HL-60 (cell line): ENCODE measurements at regions not wholly inside any gene's neighbourhood (a gene's known extent, or its start where the extent isn't known, plus 50 kb on each side); places are given as distances from the start of the nearest gene placed in this dataset.
"Not testable (repeated sequence)": the region's sequence is repeated elsewhere in the genome, so short reads cannot be mapped to it uniquely, and the experiment has no call there.

Experiments
- DNase-seq, 2 experiments: peaks; one replicate each; pipeline ENCODE4 v3.0.0-alpha.2; 2010 to 2020; ENCODE audit warnings: low read depth in 1 of 2, low spot score in 1 of 2
- H3K27ac ChIP-seq: fragments of 250-450 bp; sonication (Bioruptor Pico); replicated peaks from 2 replicates; pipeline ENCODE4 v1.5.1; 2020; ENCODE audit warnings: mild to moderate bottlenecking, moderate library complexity
- H3K27me3 ChIP-seq: fragments of 250-450 bp; sonication (Bioruptor Pico); 2 replicates; pipeline ENCODE4 v1.5.1; 2021; ENCODE audit warnings: mild to moderate bottlenecking, moderate library complexity; ENCODE audit not compliant: insufficient read depth, poor library complexity, severe bottlenecking
- H3K4me3 ChIP-seq: replicated peaks from 2 replicates; pipeline ENCODE4 v1.5.1; 2011; ENCODE audit warnings: mild to moderate bottlenecking, control low read depth, low read length; ENCODE audit not compliant: insufficient read depth
- GABPA ChIP-seq: IDR thresholded peaks from 2 replicates; pipeline ENCODE4 v1.6.1; 2012; ENCODE audit warnings: low read depth
- POLR2AphosphoS5 ChIP-seq: IDR thresholded peaks from 2 replicates; pipeline ENCODE4 v1.6.1; 2012; ENCODE audit warnings: low read depth
- SPI1 ChIP-seq: IDR thresholded peaks from 2 replicates; pipeline ENCODE4 v1.6.1; 2012; ENCODE audit warnings: low read depth, mild to moderate bottlenecking, borderline replicate concordance
- TF ChIP-seq, protein P1 (sequence below): IDR thresholded peaks from 2 replicates; pipeline ENCODE4 v1.6.1; 2012; ENCODE audit warnings: low read depth; ENCODE audit not compliant: insufficient replicate concordance
- TF ChIP-seq, protein P2 (sequence below): IDR thresholded peaks from one replicate; pipeline ENCODE4 v1.5.1; 2011; ENCODE audit warnings: low read length, control low read depth, inconsistent platforms; ENCODE audit not compliant: insufficient read depth

DNA sequence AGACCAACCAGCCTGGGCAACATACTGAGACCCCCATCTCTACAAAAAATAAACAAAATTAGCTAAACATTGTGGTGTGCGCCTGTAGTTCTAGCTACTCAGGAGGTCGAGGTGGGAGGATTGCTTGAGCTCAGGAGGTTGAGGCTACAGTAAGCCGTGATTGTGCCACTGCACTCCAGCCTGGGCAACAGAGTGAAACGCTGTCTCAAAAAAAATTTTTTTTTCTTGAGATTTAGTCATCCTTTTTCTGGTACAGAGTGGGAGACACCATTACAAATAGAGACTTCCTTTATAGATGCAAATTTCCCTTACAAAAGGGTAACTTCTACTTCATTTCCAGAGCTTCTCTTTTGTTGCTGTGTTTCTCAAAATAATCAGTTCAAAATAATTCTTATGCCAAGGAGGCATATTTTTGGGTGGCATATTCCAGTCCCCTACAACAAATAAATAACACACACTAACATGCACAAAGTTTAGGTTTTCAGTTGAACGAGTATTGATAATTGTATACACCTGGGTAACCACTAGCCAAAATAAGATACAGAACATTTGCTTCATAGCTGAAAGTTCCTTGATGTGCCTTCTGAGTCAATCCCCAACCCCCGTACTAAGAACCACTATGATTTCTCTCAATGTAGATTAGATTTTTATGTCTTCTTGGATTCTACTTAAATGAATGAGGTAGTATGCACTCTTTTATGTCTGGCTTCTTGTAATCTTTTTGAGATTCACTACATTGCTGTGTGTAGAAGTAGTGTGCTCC is 248.9 kb upstream of the PROK2 start:
- Histone ChIP-seq H3K4me3 (no peak overlapping the region), H3K27me3 (no peaks in the 10 kb centered on the region), H3K27ac (no peak overlapping the region)
- DNase-seq = no peak
- TF ChIP-seq, protein P1, sequence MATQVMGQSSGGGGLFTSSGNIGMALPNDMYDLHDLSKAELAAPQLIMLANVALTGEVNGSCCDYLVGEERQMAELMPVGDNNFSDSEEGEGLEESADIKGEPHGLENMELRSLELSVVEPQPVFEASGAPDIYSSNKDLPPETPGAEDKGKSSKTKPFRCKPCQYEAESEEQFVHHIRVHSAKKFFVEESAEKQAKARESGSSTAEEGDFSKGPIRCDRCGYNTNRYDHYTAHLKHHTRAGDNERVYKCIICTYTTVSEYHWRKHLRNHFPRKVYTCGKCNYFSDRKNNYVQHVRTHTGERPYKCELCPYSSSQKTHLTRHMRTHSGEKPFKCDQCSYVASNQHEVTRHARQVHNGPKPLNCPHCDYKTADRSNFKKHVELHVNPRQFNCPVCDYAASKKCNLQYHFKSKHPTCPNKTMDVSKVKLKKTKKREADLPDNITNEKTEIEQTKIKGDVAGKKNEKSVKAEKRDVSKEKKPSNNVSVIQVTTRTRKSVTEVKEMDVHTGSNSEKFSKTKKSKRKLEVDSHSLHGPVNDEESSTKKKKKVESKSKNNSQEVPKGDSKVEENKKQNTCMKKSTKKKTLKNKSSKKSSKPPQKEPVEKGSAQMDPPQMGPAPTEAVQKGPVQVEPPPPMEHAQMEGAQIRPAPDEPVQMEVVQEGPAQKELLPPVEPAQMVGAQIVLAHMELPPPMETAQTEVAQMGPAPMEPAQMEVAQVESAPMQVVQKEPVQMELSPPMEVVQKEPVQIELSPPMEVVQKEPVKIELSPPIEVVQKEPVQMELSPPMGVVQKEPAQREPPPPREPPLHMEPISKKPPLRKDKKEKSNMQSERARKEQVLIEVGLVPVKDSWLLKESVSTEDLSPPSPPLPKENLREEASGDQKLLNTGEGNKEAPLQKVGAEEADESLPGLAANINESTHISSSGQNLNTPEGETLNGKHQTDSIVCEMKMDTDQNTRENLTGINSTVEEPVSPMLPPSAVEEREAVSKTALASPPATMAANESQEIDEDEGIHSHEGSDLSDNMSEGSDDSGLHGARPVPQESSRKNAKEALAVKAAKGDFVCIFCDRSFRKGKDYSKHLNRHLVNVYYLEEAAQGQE = no peak
- TF ChIP-seq SPI1 (no peak), POLR2AphosphoS5 (no peak), GABPA (no peak)
- TF ChIP-seq, protein P2, sequence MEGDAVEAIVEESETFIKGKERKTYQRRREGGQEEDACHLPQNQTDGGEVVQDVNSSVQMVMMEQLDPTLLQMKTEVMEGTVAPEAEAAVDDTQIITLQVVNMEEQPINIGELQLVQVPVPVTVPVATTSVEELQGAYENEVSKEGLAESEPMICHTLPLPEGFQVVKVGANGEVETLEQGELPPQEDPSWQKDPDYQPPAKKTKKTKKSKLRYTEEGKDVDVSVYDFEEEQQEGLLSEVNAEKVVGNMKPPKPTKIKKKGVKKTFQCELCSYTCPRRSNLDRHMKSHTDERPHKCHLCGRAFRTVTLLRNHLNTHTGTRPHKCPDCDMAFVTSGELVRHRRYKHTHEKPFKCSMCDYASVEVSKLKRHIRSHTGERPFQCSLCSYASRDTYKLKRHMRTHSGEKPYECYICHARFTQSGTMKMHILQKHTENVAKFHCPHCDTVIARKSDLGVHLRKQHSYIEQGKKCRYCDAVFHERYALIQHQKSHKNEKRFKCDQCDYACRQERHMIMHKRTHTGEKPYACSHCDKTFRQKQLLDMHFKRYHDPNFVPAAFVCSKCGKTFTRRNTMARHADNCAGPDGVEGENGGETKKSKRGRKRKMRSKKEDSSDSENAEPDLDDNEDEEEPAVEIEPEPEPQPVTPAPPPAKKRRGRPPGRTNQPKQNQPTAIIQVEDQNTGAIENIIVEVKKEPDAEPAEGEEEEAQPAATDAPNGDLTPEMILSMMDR = no peak

DNA sequence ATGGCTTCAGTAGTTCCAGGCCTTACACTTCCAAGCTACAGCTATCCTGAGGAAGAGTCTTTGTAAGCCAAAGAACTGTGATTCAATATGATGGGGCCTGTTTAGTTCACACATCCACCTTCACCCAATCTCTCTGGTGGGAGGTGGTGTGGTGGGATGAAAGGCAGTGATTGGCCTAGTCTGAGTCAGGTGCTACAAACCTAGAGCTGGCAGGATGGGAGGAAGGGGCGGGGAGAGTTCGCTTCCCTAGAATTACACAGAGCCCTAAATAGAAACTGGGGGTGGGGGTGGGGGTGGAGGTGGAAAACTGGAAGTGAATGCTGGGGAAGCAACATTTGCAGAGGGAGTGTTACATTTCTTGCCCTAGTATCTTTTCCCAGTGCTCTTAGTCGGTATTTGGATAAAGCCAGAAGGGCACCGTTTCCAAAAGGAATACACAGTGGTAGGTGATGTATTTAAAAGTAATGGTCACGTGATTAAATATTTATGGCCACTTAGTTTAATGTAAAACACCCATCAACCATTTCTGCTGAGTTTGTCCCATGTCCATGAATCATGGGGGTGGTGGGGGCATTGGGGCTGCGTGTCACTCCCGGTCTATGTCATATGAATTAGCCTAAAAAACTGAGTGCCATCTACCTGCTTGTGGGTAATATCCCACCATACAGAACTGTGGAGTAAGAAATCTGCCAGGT is 247.6 kb upstream of the PROK2 start:
- no peaks in the 10 kb centered on the region for H3K27me3 ChIP-seq
- no peak overlapping the region for H3K27ac ChIP-seq
- H3K4me3 ChIP-seq = no peak overlapping the region
- TF ChIP-seq GABPA (no peak), SPI1 (no peak), POLR2AphosphoS5 (no peak)
- TF ChIP-seq, protein P2 = no peak
- TF ChIP-seq, protein P1 = no peak
- DNase-seq = no peak

DNA sequence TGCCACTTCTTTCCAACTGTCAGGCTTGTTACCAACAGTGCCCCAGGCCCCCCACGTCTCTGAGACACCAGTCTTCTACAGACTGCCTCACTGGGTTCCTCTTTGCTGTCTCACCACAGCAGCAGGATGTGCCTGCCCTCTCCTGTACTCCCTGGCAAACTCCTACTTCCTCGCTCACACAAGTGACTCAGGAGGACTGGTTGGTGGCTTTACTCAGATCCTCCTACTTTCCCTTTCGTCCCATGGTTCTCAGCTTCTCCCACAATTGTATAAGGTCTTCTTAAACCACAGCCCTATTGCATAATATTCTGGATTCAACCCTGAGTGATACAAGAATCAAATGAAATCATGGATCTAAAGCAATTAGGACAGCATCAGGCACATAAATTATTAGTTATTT is 246.6 kb upstream of the PROK2 start:
- Histone ChIP-seq H3K27ac (no peak overlapping the region), H3K4me3 (no peak overlapping the region), H3K27me3 (no peaks in the 10 kb centered on the region)
- DNase-seq = peak; percentile 79 to 87
- TF ChIP-seq, protein P2 = peak; percentile 1
- TF ChIP-seq GABPA = no peak
- TF ChIP-seq SPI1 = peak; percentile 93
- TF ChIP-seq, protein P1 = no peak
- TF ChIP-seq POLR2AphosphoS5 = peak; percentile 39; the same call in 1 of the 2 replicates

DNA sequence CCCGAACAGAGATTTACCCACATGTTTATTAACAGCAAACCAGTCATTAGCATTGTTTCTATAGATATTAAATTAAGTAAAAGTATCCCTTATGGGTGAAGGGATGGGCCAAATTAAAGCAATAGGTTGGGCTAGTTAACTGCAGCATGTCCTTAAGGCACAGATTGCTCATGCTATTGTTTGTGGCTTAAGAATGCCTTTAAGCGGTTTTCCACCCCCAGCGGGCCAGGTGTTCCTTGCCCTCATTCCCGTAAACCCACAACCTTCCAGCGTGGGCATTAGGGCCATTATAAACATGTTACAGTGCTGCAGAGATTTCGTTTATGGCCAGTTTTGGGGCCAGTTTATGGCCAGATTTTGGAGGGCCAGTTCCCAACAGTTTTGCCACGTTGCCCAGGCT is 245.3 kb upstream of the PROK2 start:
- not testable (repeated sequence) for DNase-seq

DNA sequence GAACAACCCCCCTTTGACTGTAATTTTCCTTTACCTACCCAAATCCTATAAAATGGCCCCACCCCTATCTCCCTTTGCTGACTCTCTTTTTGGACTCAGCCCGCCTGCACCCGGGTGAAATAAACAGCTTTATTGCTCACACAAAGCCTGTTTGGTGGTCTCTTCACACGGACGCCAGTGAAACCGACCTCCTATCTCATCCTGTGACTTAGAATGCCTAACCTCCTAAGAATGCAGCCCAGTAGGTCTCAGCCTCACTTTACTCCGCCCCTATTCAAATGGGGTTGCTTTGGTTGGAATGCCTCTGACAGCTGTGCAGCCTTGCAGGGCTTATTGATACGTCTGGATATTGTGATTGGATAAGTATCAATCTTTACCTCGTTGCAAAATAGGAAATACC is 243.8 kb upstream of the PROK2 start:
- H3K27me3 ChIP-seq, DNase-seq, H3K4me3 ChIP-seq, H3K27ac ChIP-seq: not testable (repeated sequence)

More for the DNA sequence above, 245.3 kb upstream of the PROK2 start:
- not testable (repeated sequence) for H3K27ac ChIP-seq, H3K27me3 ChIP-seq, H3K4me3 ChIP-seq
